GM18858 (cell line): ENCODE measurements at regions not wholly inside any gene's neighbourhood (a gene's known extent, or its start where the extent isn't known, plus 50 kb on each side); places are given as distances from the start of the nearest gene placed in this dataset.
"Not testable (repeated sequence)": the region's sequence is repeated elsewhere in the genome, so short reads cannot be mapped to it uniquely, and the experiment has no call there.

Experiments used
- ATAC-seq: cut with Tn5 transposase; IDR thresholded peaks from one replicate; pipeline ENCODE4 v1.9.1; 2021; ENCODE audit not compliant: unreplicated experiment

DNA sequence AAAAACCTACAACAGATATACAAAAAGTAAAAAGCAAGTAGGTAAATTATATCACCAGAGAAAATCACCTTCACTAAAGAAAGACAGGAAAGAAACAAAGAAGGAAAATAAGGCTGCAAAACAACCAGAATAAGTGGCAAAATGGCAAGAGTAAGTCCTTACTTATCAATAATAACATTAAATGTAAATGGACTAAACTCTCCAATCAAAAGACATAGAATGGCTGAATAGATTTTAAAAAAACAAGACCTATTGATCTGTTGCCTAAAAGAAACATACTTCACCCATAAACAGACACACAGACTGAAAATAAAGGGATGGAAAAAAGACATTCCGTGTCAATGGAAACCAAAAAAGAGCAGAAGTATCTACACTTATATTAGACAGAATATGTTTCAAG, 695.7 kb upstream of the FAT3 start:
- ATAC-seq, result no peak

DNA sequence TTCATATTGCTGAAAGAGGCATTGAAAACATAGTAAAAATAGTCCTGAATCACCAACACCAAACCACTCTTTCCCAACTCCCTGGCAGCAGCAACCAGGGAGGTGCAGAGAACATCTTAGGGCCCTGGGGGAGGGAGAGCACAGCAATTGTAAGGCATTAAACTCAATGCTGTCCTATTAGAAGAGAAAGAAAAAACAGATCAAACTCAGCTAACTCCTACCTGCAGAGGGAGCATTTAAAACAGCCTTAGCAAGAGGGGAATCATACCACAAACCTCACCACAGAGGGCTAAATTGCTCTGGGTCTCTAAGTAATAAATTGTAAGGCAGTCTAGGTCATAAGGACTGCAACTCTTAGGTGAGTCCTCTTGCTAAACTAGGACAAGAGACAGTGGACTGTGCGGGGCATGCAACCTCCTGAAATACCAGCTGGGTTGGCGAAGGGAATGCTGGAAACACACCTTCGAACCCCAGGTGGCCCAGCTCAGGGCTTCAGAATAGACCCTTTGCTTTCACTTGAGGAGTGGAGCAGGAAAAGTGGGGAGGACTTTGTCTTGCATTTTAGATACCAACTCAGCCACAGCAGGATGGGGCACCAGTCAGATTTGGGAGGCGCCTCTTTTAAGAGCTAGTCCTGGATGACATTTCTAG, 697.1 kb upstream of the FAT3 start:
- no peak for ATAC-seq

DNA sequence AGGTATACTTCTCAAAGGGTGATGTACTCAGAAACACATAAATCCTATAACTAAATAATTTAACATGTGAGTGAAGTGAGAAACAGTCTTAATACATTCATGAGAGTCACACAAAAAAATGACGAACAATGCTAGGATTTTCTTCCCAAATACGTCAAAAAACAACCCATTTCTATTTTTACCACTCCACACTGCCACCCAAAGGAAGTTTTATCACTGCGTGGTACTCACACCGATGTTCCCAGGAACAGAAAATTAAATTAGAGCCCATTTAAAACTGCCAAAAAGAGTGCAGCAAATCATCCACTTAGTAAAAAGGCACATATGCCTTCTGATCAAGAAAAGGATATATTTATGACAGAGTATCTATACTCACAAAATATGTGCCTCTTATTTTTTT, 710.9 kb upstream of the FAT3 start:
- ATAC-seq, result no peak

DNA sequence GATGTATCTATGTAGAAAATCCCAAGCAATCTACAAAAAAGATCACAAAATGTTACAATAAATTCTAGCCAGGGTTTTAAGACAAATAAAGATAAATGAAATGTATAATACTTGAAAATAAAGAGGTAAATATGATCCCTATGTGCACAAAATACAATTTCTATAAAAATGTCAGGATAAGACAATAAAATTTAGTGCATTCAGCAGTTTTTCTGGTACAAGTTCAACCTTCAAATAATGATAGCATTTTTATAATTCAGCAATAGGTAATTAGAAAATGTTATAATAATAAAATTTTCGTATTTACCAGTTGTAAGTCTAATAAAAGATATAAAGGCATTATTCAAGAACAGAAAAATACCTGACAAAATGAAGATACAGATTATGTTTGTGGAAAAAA, 726.8 kb upstream of the FAT3 start:
- no peak for ATAC-seq

DNA sequence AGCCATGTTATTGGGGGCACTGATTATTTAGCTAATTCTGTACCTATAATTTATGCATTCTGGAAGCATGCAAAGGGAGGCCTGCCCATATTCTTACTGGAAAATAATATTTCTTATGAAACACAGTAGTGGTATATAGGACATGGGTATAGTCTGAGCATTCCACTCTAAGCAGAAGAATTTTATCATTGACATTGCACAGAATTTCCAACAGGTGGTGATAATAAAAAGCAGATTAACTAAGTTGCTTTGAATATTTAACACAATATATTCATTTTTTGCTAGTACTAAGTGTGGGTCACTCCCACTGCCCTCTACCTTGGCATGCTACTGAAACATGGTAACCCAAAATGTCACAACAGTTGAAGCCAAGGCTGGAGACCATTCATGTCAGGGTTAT, 728.8 kb upstream of the FAT3 start:
- ATAC-seq, result no peak

DNA sequence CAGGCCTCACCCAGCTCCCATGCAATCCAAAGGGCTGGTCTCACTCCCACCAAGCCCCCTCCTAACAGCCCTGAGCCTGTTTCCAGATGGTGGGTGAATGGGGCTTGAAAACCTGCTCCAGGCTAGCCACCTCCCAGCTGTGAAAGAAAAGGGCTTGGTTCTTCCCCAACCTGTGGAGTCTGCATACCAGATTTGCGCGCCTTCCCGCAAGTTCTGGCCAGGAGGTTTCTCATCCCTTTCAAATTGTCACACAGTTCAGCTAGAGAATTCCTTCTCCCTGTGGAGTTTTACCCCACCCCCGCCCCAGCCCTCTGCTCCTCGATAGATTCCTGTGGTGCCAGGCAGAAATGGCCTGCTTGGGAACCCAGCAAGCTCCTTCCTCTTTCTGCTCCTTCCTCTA, 734.6 kb upstream of the FAT3 start:
- no peak for ATAC-seq

DNA sequence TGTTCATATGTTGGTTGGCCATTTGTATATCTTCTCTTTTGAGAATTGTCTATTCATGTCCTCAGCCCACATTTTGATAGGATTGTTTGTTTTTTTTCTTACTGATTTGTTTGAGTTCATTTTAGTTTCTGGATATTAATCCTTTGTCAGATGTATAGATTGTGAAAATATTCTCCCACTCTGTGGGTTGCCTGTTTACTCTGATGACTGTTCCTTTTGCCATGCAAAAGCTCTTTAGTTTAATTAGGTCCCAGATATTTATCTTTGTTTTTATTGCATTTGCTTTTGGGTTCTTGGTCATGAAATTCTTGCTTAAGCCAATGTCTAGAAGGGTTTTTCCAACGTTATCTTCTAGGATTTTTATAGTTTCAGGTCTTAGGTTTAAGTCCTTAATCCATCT, 740.7 kb upstream of the FAT3 start:
- ATAC-seq, result not testable (repeated sequence)

DNA sequence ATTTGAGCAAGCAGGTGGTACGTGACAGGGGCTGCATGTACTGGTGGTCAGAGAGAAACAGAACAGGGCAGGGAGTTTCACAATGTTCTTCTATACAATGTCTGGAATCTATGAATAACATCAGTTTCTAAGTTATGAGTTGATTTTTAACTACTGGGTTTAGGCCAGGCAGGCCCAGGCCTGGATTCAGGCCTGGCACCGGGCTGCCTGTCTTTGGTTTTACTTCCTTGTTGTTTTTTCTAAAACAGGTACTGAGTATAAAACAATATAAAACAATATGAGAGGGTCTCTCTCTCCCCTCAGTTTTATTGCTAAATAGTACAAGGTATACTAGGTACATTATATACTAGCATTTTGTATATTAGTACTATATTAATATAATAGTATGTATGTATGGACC, 742.7 kb upstream of the FAT3 start:
- not testable (repeated sequence) for ATAC-seq

DNA sequence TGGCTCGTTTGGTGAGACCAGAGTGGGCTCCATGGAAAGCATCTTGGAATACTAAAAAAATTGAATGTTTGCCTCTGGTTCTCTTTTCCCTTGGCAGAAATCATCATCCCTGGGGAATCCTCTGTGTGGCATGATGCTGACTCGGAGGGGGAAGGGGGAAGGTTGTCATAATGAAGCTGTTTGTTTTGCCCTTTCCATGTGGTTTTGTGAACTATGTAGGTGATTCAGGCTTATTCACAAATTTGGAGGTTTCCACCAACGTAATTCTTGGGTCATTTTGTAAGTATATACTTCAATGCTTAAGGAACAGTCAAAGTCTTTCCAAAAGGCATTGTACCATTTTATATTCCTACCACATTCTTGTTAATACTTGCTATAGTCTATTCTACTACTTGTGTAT, 754.0 kb upstream of the FAT3 start:
- ATAC-seq, result no peak

DNA sequence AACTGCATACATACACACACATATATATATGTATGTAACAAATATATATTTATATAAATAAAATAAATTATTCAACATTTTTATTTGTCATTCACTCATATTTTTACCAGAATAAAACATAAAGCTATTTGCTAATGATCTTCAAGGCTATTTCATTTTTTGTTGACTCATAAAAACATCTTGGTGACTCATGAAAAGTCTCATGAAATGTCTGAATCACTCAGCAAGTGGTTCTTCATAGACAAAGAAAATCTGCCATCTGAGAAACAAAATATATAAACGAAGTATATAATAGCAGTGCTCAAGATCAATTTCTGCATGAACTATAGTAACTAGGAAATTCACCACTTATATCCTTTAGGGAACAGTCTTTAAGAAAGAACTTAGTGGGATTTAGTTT, 764.8 kb upstream of the FAT3 start:
- no peak for ATAC-seq

DNA sequence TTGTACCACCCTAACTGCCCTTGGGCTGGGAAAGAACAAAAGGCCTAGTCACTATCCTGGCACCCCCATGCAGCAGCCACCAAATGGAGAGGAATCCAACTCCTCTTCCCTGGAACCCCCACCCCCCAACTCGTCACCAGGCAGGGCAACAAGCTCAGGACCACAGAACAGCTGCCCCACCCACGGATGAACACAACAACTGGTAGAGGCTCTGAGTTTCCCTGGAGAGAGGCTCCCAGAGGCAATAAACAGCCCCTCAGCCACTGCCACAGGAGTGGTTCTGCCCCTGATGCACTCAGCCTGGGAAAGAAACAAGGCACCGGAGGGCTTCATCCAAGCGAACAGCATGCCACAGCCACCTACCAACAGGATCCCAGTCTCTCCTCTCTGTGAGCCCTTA, 778.4 kb upstream of the FAT3 start:
- ATAC-seq, result no peak

DNA sequence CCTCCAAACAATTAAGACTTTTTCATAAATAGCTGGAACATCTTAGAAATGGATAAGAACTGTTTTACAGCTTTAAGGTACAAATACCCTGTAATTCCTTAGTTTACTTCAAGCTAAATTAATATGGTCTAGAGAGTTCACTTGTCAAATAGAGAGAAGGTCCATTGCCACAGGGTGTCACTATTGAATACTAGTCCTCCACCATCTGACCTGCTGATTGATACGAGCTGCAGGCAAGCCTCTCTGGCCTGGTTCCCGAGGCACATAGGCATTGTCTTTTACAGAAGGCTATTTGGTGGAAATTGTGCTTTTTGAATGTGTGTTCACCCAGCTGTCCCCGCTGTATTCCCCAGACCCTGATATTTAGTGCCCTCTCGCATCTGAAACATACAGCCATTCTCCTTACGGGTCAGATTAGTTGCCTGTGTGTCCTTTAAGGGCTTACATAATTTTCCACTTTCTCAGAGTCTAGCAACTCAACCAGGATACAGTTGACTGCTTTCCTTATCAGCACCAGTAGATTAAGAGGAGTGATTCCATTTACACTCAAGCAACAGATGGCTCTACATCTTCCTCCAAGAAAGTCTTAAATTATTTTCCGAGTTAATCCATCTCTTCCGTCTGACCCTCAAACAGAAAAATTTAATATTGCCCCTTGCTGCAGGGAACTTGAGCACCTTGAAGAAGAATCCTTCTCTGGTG, 788.8 kb upstream of the FAT3 start:
- ATAC-seq, result no peak

DNA sequence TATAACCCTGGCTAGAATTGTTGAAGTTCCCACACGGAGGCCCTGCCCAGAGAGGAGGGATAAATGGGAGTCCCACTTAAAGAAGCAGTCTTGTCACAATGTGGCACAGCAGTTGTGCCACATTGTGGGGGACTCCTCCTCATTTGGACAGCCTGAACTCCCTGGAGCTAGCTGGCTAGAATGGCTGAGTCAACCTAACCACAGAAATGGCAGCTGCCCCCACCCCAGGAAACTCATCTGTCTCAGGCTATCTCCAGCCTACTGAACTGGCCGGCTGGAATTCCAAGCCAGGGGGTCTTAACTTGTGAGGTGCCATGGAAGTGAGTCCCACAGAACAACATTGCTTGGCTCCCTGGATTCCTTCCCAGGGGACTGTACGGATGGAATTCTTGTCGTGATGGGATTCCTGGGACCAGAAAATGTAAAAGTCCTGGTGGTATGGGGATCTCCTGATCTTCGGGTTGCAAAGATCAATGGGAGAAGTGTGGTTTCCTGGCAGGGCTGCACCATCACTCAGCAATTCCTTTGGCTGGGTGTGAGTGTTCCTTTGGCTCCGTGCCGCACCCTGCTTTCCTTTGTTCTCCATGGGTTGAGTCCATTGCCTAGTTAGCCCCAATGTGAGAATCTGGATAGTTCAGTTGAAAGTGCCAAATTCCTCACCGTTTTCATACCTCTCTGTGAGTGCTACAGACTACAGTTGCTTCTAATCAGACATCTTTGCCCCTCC, 791.2 kb upstream of the FAT3 start:
- ATAC-seq, result no peak

DNA sequence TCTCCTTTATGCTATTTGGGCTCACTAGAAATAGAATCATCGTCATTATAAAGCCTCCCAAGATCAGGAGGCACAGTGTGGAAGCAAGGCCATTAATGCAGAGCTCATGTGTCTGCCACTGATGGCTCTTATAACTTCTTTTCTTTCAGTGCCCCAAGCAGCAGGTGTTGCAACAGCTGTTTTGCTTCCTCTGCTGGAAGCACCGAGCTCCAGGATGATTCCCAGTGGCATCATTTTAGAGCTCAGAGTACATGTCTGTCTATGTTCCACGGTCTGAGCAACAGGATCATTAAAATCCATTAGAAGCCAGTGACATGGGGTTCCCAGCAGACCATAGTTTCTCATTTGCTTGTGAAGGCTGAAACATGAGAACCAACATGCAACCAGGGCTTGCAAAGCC, 803.0 kb upstream of the FAT3 start:
- no peak for ATAC-seq

DNA sequence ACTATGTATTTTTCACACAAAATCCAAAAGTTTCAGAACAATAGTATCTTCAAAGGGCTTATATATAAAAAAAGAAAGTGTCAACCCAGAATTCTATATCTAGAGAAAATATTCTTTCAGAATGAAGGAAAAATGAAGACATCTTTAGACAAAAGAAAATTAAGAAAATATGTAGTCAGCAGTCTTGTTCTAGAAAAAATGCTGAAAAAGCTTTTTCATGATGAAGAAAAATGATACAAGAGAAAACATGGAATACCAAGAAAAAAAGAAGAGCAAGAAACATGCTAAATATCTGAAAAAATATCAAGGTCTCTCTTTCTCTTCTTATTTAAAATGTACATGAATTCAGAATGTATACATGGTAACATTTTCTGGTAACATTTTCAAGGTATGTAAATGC, 816.8 kb upstream of the FAT3 start:
- ATAC-seq, result no peak

DNA sequence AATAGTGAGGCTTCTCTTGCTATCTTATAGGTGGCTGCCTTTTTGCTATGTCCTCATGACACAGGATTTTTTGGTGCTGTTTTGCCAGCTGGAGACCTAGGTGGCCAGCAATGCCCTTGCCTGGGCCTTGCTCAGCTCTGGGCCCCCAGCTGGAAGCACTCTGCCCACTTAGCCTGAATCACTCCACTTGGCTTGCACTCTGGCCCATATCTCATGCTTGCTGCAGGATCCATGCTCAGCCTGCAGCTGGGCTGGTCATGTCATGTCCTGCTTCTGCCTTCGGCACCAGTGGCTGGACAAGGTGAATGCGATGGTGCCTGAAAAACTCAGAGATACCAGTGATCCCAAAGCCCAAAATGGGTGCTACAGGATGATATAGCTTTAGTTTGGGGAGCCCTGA, 818.6 kb upstream of the FAT3 start:
- ATAC-seq, result no peak

DNA sequence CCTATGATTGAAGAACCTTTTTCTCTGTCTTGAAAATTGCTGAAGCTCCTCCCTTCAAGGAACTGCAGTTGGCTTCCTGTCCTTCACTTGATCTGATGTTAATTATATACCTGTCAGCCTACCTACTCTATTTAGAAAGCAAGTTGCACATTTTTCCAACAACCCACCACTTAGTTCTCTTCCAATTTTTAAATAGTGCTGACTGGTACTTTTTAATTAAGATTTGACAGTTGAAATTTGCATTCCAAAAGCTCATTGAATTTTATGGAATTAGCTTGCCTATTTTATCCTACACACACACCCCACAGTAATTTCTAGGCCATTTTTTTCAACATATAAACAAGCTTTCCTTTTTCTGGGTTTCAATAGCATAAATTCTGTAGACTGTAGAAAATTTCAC, 820.3 kb upstream of the FAT3 start:
- ATAC-seq, result no peak

DNA sequence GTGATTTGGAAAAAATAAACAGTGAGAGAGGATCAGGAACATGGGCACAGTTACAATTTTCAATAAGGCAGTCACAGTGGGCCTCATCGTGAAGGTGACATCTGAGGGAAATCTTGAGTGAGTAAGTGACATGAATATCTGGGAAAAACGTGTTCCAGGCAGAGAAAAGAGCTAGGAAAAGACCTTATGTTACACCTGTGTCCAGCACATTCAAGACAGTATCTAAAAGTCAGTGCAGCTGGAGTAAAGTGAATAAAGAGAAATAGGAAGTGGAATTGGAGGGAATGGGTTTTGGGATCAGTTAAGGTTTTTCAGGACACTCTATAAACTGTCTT, 827.5 kb upstream of the FAT3 start:
- no peak for ATAC-seq

DNA sequence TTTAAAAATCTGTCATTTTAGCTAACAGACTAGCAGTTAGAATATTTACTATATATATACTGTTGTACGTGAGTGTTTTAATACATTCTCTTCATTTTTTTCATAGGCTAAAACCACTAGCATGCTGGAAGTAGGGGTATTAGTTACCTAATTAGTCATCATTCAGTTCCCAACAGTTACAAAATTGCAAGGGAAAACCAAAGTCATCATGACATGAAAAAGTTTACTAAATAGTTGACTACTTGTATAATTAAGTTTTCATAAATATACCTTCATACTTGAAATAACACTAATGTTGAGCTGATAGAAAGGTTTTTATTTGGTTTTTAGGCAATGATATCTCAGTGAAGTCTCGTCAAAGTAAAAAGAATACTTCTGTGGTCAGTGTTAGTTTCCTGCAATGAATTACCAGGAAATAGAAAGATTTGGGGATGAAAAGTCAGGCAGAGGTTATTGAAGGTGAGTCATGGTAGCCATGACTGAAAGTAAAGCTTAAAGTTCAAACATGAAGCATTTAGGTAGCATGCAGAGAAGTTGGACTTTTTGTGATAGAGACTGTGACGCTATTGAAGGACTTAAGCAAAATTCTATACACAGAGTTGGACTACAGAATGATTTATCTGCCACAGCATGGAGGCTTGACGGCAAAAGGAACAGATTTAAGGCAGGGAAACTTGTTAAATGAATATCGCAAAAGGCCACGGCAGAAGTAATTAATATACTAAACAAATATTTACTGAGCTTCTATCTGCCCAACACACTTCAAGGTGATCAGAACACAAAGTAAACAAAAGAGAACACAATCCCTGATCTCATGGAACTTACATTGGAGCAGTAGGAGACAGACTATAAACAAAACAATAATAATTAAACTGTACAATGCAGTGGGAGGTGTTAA, 828.1 kb upstream of the FAT3 start:
- no peak for ATAC-seq

DNA sequence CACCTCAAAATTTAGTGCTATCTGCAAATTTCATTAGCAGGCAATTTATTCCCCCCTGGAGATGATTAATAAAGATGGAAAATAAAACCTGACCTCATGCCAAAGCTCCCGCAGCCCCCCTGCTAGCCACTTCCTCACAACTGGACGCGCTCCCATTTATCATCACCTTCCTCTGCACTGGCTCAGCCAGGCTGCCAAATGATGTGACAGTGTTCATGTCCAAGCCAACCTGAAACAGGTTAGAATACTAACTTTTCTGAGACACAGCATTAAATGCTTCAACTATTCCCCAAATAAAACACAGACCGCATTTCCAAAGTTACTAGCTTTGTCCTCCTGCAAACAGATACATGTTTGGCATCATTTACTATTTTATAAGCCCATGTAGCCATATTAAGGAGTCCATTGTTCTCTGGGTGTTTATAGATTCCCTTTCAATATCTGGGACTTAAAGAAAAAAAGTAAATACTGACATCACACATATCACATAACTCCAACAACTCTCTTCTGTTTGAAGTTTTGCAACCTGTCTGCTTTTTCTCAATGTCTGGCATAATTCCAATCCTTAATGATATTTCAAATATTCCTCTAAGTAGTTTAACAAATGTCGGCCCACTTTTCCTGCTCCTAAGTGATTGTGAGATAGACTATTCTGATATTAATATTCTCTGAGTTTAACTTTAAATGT, 829.7 kb upstream of the FAT3 start:
- no peak for ATAC-seq
